Fibroblast of lung (primary cell): ENCODE measurements at regions not wholly inside any gene's neighbourhood (a gene's known extent, or its start where the extent isn't known, plus 50 kb on each side); places are given as distances from the start of the nearest gene placed in this dataset.

ENCODE experiments used
- DNase-seq, 2 donors: peaks; one replicate each; pipeline versions ENCODE4 v3.0.0 to v3.0.0-alpha.2; 2010; ENCODE audit warnings: low read depth in 2 of 2
- H2AFZ ChIP-seq: 2 replicates; pipeline ENCODE4 v1.5.1; 2012; ENCODE audit warnings: low read length, control low read depth, inconsistent platforms
- H3K27ac ChIP-seq: 2 replicates; pipeline ENCODE4 v1.5.1; 2011; ENCODE audit warnings: low read length, control low read depth; ENCODE audit not compliant: insufficient read depth
- H3K27me3 ChIP-seq: 2 replicates; pipeline ENCODE4 v1.5.1; 2011; ENCODE audit warnings: mild to moderate bottlenecking, low read length; ENCODE audit not compliant: control insufficient read depth, insufficient read depth
- H3K36me3 ChIP-seq: 2 replicates; pipeline ENCODE4 v1.5.1; 2011; ENCODE audit warnings: low read length; ENCODE audit not compliant: control insufficient read depth, insufficient read depth
- H3K4me1 ChIP-seq: 2 replicates; pipeline ENCODE4 v1.5.1; 2011; ENCODE audit warnings: low read length; ENCODE audit not compliant: control insufficient read depth, insufficient read depth; ENCODE audit errors: extremely low read depth
- H3K4me2 ChIP-seq: 2 replicates; pipeline ENCODE4 v1.5.1; 2011; ENCODE audit warnings: low read length, control low read depth; ENCODE audit not compliant: insufficient read depth; ENCODE audit errors: extremely low read depth
- H3K4me3 ChIP-seq, 4 experiments: fragments of 200-600 bp in 1 of 4; sonication (generic) in 1 of 4; replicated peaks in 1 of 4; 2 replicates each; pipeline ENCODE4 v1.5.1; 2011 to 2016; ENCODE audit warnings: low read length in 4 of 4, low read depth in 3 of 4, mild to moderate bottlenecking in 3 of 4, control low read depth in 2 of 4, inconsistent platforms in 1 of 4, mixed read lengths in 1 of 4; ENCODE audit not compliant: insufficient read depth in 1 of 4; ENCODE audit errors: control extremely low read depth in 1 of 4
- H3K79me2 ChIP-seq: 2 replicates; pipeline ENCODE4 v1.5.1; 2012; ENCODE audit warnings: mild to moderate bottlenecking, low read length, inconsistent platforms; ENCODE audit not compliant: control insufficient read depth, insufficient read depth
- H3K9ac ChIP-seq: 2 replicates; pipeline ENCODE4 v1.5.1; 2011; ENCODE audit warnings: mild to moderate bottlenecking, low read length, control low read depth; ENCODE audit not compliant: insufficient read depth
- H3K9me3 ChIP-seq: 2 replicates; pipeline ENCODE4 v1.5.1; 2012; ENCODE audit warnings: low read depth, low read length; ENCODE audit not compliant: control insufficient read depth, insufficient read depth
- H4K20me1 ChIP-seq: 2 replicates; pipeline ENCODE4 v1.5.1; 2011; ENCODE audit warnings: low read length; ENCODE audit not compliant: control insufficient read depth, insufficient read depth; ENCODE audit errors: extremely low read depth
- CTCF ChIP-seq, 2 donors: IDR thresholded peaks in 1 of 2; conservative IDR thresholded peaks in 1 of 2; 1 replicate in 1 of 2; 2 replicates in 1 of 2; pipeline ENCODE4 v1.5.1; 2011 to 2012; ENCODE audit warnings: low read length in 2 of 2, control low read depth in 1 of 2, inconsistent platforms in 1 of 2, low read depth in 1 of 2, mild to moderate bottlenecking in 1 of 2
- EZH2 ChIP-seq: IDR thresholded peaks from 2 replicates; pipeline ENCODE4 v1.5.1; 2012; ENCODE audit warnings: low read length, control low read depth, mild to moderate bottlenecking; ENCODE audit errors: missing control alignments

GRCh38 chr10:53622201-53622600 lies 849.6 kb upstream of the MBL2 start:
- no peaks in the 10 kb centered on the region for H3K9me3 ChIP-seq
- H2AFZ ChIP-seq, result no peak overlapping the region
- no peaks in the 10 kb centered on the region for H4K20me1 ChIP-seq
- no peaks in the 10 kb centered on the region for H3K27me3 ChIP-seq
- no peak for TF ChIP-seq CTCF (conservative IDR thresholded peaks at IDR 0.05 in 1 of 2, IDR thresholded peaks at IDR 0.05 in 1 of 2; ENCODE audit: low read depth in 1 of 2, low read length in 2 of 2)
- TF ChIP-seq EZH2, result no peak
- H3K4me1 ChIP-seq, result no peaks in the 10 kb centered on the region
- no peaks in the 10 kb centered on the region for H3K79me2 ChIP-seq
- H3K9ac ChIP-seq, result no peak overlapping the region
- DNase-seq, result no peak
- no peak overlapping the region for H3K4me2 ChIP-seq
- H3K4me3 ChIP-seq, result no peak overlapping the region
- H3K36me3 ChIP-seq, result no peaks in the 10 kb centered on the region
- H3K27ac ChIP-seq, result no peak overlapping the region

GRCh38 chr10:53619671-53620070 lies 847.1 kb upstream of the MBL2 start:
- H3K27me3 ChIP-seq, result no peaks in the 10 kb centered on the region
- no peaks in the 10 kb centered on the region for H3K36me3 ChIP-seq
- no peaks in the 10 kb centered on the region for H3K79me2 ChIP-seq
- H3K4me1 ChIP-seq, result no peaks in the 10 kb centered on the region
- peak; percentile 19 for DNase-seq
- no peaks in the 10 kb centered on the region for H3K9me3 ChIP-seq
- TF ChIP-seq EZH2, result no peak
- TF ChIP-seq CTCF (conservative IDR thresholded peaks at IDR 0.05 in 1 of 2, IDR thresholded peaks at IDR 0.05 in 1 of 2; ENCODE audit: low read depth in 1 of 2, low read length in 2 of 2), result no peak
- no peak overlapping the region for H2AFZ ChIP-seq
- H3K4me3 ChIP-seq, result no peak overlapping the region
- no peak overlapping the region for H3K27ac ChIP-seq
- H3K9ac ChIP-seq, result no peak overlapping the region
- no peaks in the 10 kb centered on the region for H4K20me1 ChIP-seq
- H3K4me2 ChIP-seq, result no peak overlapping the region

GRCh38 chr10:53607691-53608090 lies 835.1 kb upstream of the MBL2 start:
- Histone ChIP-seq H2AFZ (no peak overlapping the region), H3K4me2 (no peak overlapping the region), H4K20me1 (no peaks in the 10 kb centered on the region), H3K36me3 (no peaks in the 10 kb centered on the region), H3K27ac (no peak overlapping the region), H3K4me3 (no peak overlapping the region), H3K27me3 (no peaks in the 10 kb centered on the region), H3K4me1 (no peaks in the 10 kb centered on the region), H3K9ac (no peak overlapping the region), H3K79me2 (no peaks in the 10 kb centered on the region), H3K9me3 (no peaks in the 10 kb centered on the region)
- no peak for TF ChIP-seq CTCF (conservative IDR thresholded peaks at IDR 0.05 in 1 of 2, IDR thresholded peaks at IDR 0.05 in 1 of 2; ENCODE audit: low read depth in 1 of 2, low read length in 2 of 2)
- no peak for DNase-seq
